Sigmoid colon (tissue), 6 donors: ENCODE measurements at regions not wholly inside any gene's neighbourhood (a gene's known extent, or its start where the extent isn't known, plus 50 kb on each side); places are given as distances from the start of the nearest gene placed in this dataset.

Experiments used
- DNase-seq: peaks from one replicate; pipeline ENCODE4 v3.0.0-alpha.2; 2019
- H3K27ac ChIP-seq, 4 donors: fragments of 200-600 bp; sonication (generic); one replicate each; pipeline ENCODE4 v1.5.1; 2016 to 2019; ENCODE audit warnings: mild to moderate bottlenecking in 1 of 4
- H3K27me3 ChIP-seq, 3 donors: fragments of 200-600 bp; sonication (generic); one replicate each; pipeline ENCODE4 v1.5.1; 2019; ENCODE audit warnings: mild to moderate bottlenecking in 1 of 3
- H3K36me3 ChIP-seq, 4 donors: fragments of 200-600 bp; sonication (generic); one replicate each; pipeline ENCODE4 v1.5.1; 2016 to 2019
- H3K4me1 ChIP-seq, 4 donors: fragments of 200-600 bp; sonication (generic); one replicate each; pipeline ENCODE4 v1.5.1; 2017 to 2019
- H3K4me3 ChIP-seq, 4 donors: fragments of 200-600 bp; sonication (generic); one replicate each; pipeline ENCODE4 v1.5.1; 2017 to 2019; ENCODE audit warnings: mild to moderate bottlenecking in 2 of 4, moderate library complexity in 1 of 4
- H3K9me3 ChIP-seq, 4 donors: fragments of 200-600 bp in 3 of 4; sonication (generic) in 3 of 4; one replicate each; pipeline versions ENCODE4 v1.5.1 to v1.6.1; 2013 to 2019
- EP300 ChIP-seq, 4 donors: sonication (generic); formaldehyde crosslinking; IDR thresholded peaks; one replicate each; pipeline ENCODE4 v1.6.1; 2017; ENCODE audit warnings: antibody characterized with exemption in 4 of 4
- POLR2A ChIP-seq, 2 donors: fragments of 450-650 bp; IDR thresholded peaks; one replicate each; pipeline ENCODE4 v1.6.1; 2016; ENCODE audit warnings: antibody characterized with exemption in 2 of 2, mild to moderate bottlenecking in 2 of 2, moderate library complexity in 2 of 2
- POLR2AphosphoS5 ChIP-seq, 4 donors: sonication (generic); formaldehyde crosslinking; IDR thresholded peaks; one replicate each; pipeline ENCODE4 v1.6.1; 2017; ENCODE audit warnings: antibody characterized with exemption in 4 of 4
- WGBS, 2 donors: extraction: QIAGEN DNeasy Blood & Tissue Kit; methylation state at CpG; one replicate each; pipeline ENCODE4 v1.1.7; 2013; 5-methylcytosine and 5-hydroxymethylcytosine counted together
- intact Hi-C: fragments of 100-400 bp; cut with DNase I; formaldehyde crosslinking; loops from one replicate; pipeline ENCODE4 v1.15.1; 2023
- TF ChIP-seq, protein P1 (sequence below), 4 experiments: fragments of 450-650 bp in 3 of 4; fragments of 200-600 bp in 1 of 4; IDR thresholded peaks; one replicate each; pipeline ENCODE4 v1.5.1; 2016 to 2019; ENCODE audit warnings: antibody characterized with exemption in 4 of 4, mild to moderate bottlenecking in 3 of 4, moderate library complexity in 2 of 4
- donor health status: healthy with polysubstance abuse.
- donor health status: healthy.

DNA sequence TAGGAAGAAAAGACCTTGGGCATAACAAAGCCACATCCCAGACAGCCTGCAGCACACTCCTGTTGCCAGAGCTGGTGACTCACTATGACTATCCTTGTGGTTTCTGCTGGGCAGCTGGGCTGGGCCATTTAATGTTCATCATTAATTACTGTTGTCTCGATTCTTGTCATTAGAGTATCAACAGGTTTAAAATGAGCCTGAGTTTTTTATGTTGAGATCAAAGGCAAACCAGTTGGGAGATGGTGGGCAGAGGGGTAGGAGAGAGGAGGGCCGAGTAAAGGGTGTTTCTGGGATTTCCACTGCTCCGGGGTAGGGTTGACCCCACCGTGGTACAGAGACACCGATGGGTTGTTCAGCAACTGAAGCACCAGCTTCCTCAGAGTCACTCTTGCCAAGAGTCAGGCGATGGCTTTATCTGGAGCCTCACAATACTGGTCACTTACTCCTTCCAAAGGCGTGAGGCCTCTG lies 128.7 kb upstream of the LYZL1 start:
- Histone ChIP-seq H3K27ac (no peak overlapping the region), H3K4me1 (no peaks in the 10 kb centered on the region), H3K4me3 (no peak overlapping the region), H3K9me3 (peaks cover 0 to 2% (median under 1%) of the 10 kb centered on the region in 4 donors), H3K36me3 (no peaks in the 10 kb centered on the region), H3K27me3 (no peaks in the 10 kb centered on the region)
- 80 to 89% methylated on average over 7 of the region's 7 CpGs for WGBS, 2 donors
- intact Hi-C loops = no loop called here
- no peak for DNase-seq
- TF ChIP-seq POLR2AphosphoS5 (IDR thresholded peaks at IDR 0.05) (no peak), EP300 (IDR thresholded peaks at IDR 0.05) (no peak), POLR2A (IDR thresholded peaks at IDR 0.05) (no peak)
- TF ChIP-seq, protein P1, sequence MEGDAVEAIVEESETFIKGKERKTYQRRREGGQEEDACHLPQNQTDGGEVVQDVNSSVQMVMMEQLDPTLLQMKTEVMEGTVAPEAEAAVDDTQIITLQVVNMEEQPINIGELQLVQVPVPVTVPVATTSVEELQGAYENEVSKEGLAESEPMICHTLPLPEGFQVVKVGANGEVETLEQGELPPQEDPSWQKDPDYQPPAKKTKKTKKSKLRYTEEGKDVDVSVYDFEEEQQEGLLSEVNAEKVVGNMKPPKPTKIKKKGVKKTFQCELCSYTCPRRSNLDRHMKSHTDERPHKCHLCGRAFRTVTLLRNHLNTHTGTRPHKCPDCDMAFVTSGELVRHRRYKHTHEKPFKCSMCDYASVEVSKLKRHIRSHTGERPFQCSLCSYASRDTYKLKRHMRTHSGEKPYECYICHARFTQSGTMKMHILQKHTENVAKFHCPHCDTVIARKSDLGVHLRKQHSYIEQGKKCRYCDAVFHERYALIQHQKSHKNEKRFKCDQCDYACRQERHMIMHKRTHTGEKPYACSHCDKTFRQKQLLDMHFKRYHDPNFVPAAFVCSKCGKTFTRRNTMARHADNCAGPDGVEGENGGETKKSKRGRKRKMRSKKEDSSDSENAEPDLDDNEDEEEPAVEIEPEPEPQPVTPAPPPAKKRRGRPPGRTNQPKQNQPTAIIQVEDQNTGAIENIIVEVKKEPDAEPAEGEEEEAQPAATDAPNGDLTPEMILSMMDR (IDR thresholded peaks at IDR 0.05) = no peak

- Histone ChIP-seq H3K27me3 (no peaks in the 10 kb centered on the region), H3K27ac (no peak overlapping the region), H3K36me3 (no peaks in the 10 kb centered on the region), H3K9me3 (peaks cover 0 to 10% (median 4%) of the 10 kb centered on the region in 4 donors), H3K4me1 (no peaks in the 10 kb centered on the region), H3K4me3 (no peak overlapping the region)
- DNase-seq = no peak
- 69 to 77% methylated on average over 2 of the region's 2 CpGs for WGBS, 2 donors
- intact Hi-C loops = no loop called here
- TF ChIP-seq POLR2A (IDR thresholded peaks at IDR 0.05) (no peak), EP300 (IDR thresholded peaks at IDR 0.05) (no peak), POLR2AphosphoS5 (IDR thresholded peaks at IDR 0.05) (no peak)
- TF ChIP-seq, protein P1 (IDR thresholded peaks at IDR 0.05) = no peak
These were observed 125.1 kb upstream of the LYZL1 start for GRCh38 chr10:29163746-29164145.

GRCh38 chr10:29166713-29167112 lies 122.2 kb upstream of the LYZL1 start:
- WGBS, 2 donors = 76 to 84% methylated on average over 4 of the region's 4 CpGs
- Histone ChIP-seq H3K4me1 (no peaks in the 10 kb centered on the region), H3K4me3 (no peak overlapping the region), H3K27ac (no peak overlapping the region), H3K36me3 (no peaks in the 10 kb centered on the region), H3K27me3 (no peaks in the 10 kb centered on the region), H3K9me3 (peaks cover 0 to 10% (median 6%) of the 10 kb centered on the region in 4 donors)
- TF ChIP-seq, protein P1 (IDR thresholded peaks at IDR 0.05) = no peak
- TF ChIP-seq POLR2AphosphoS5 (IDR thresholded peaks at IDR 0.05) = no peak
- no peak for TF ChIP-seq POLR2A (IDR thresholded peaks at IDR 0.05)
- no peak for TF ChIP-seq EP300 (IDR thresholded peaks at IDR 0.05)
- no peak for DNase-seq
- intact Hi-C loops = no loop called here

- peaks cover 0 to 10% (median 6%) of the 10 kb centered on the region in 4 donors for H3K9me3 ChIP-seq
- DNase-seq = no peak
- H3K4me3 ChIP-seq = no peak overlapping the region
- TF ChIP-seq, protein P1 (IDR thresholded peaks at IDR 0.05) = no peak
- TF ChIP-seq POLR2A (IDR thresholded peaks at IDR 0.05) = no peak
- TF ChIP-seq POLR2AphosphoS5 (IDR thresholded peaks at IDR 0.05) = no peak
- no peak for TF ChIP-seq EP300 (IDR thresholded peaks at IDR 0.05)
- H3K27ac ChIP-seq = no peak overlapping the region
- H3K27me3 ChIP-seq = no peaks in the 10 kb centered on the region
- intact Hi-C loops = no loop called here
- WGBS, 2 donors = 67 to 87% methylated on average over 2 of the region's 2 CpGs
- no peaks in the 10 kb centered on the region for H3K4me1 ChIP-seq
- H3K36me3 ChIP-seq = no peaks in the 10 kb centered on the region
These were observed 119.8 kb upstream of the LYZL1 start for GRCh38 chr10:29169021-29169420.

GRCh38 chr10:29171717-29172116 lies 117.2 kb upstream of the LYZL1 start:
- 74 to 86% methylated on average over 9 of the region's 9 CpGs for WGBS, 2 donors
- no peak for DNase-seq

More at GRCh38 chr10:29171717-29172116, 117.2 kb upstream of the LYZL1 start:
- Histone ChIP-seq H3K9me3 (peaks cover 0 to 3% (median 1%) of the 10 kb centered on the region in 4 donors), H3K27me3 (no peaks in the 10 kb centered on the region), H3K27ac (no peak overlapping the region), H3K4me3 (no peak overlapping the region), H3K36me3 (no peaks in the 10 kb centered on the region), H3K4me1 (no peaks in the 10 kb centered on the region)
- no peak for TF ChIP-seq POLR2A (IDR thresholded peaks at IDR 0.05)
- no peak for TF ChIP-seq POLR2AphosphoS5 (IDR thresholded peaks at IDR 0.05)
- TF ChIP-seq, protein P1 (IDR thresholded peaks at IDR 0.05) = no peak
- no peak for TF ChIP-seq EP300 (IDR thresholded peaks at IDR 0.05)
- intact Hi-C loops = no loop called here
